HG03135 (cell line): ENCODE measurements at regions not wholly inside any gene's neighbourhood (a gene's known extent, or its start where the extent isn't known, plus 50 kb on each side); places are given as distances from the start of the nearest gene placed in this dataset.

ENCODE experiments used
- ATAC-seq: cut with Tn5 transposase; IDR thresholded peaks from one replicate; pipeline ENCODE4 v1.9.1; 2021; ENCODE audit warnings: mild to moderate bottlenecking, moderate library complexity; ENCODE audit not compliant: unreplicated experiment

- no peak for ATAC-seq
Measured at GRCh38 chr3:187968883-187969580, 184.9 kb upstream of the LPP start.

GRCh38 chr3:187969581-187969950, 184.4 kb upstream of the LPP start:
- ATAC-seq, result no peak

GRCh38 chr3:187970106-187970505, 183.9 kb upstream of the LPP start:
- ATAC-seq, result no peak

GRCh38 chr3:187971629-187972028, 182.3 kb upstream of the LPP start:
- no peak for ATAC-seq

- no peak for ATAC-seq
Measured at GRCh38 chr3:187972454-187972853, 181.5 kb upstream of the LPP start.

- no peak for ATAC-seq
Measured at GRCh38 chr3:187973977-187974870, 179.7 kb upstream of the LPP start.

- ATAC-seq, result no peak
Measured at GRCh38 chr3:187974871-187975271, 179.1 kb upstream of the LPP start.

- no peak for ATAC-seq
Measured at GRCh38 chr3:187975561-187976364, 178.2 kb upstream of the LPP start.

- ATAC-seq, result no peak
Measured at GRCh38 chr3:187976365-187976900, 177.5 kb upstream of the LPP start.

- ATAC-seq, result no peak
Measured at GRCh38 chr3:187977659-187978058, 176.3 kb upstream of the LPP start.

GRCh38 chr3:187978433-187979011, 175.4 kb upstream of the LPP start:
- no peak for ATAC-seq

GRCh38 chr3:187979564-187979963, 174.4 kb upstream of the LPP start:
- ATAC-seq, result no peak

GRCh38 chr3:187980861-187981260, 173.1 kb upstream of the LPP start:
- ATAC-seq, result no peak

- no peak for ATAC-seq
Measured at GRCh38 chr3:187982142-187982541, 171.8 kb upstream of the LPP start.

- ATAC-seq, result no peak
Measured at GRCh38 chr3:187983484-187984124, 170.4 kb upstream of the LPP start.

- no peak for ATAC-seq
Measured at GRCh38 chr3:187985647-187986046, 168.3 kb upstream of the LPP start.

GRCh38 chr3:187986514-187986934, 167.4 kb upstream of the LPP start:
- ATAC-seq, result no peak

- ATAC-seq, result no peak
Measured at GRCh38 chr3:187987187-187987586, 166.8 kb upstream of the LPP start.

GRCh38 chr3:187987924-187988323, 166.0 kb upstream of the LPP start:
- ATAC-seq, result no peak

- ATAC-seq, result no peak
Measured at GRCh38 chr3:187989575-187990153, 164.3 kb upstream of the LPP start.
